ENCODE measurements at regions not wholly inside any gene's neighbourhood (a gene's known extent, or its start where the extent isn't known, plus 50 kb on each side); places are given as distances from the start of the nearest gene placed in this dataset.

- TF ChIP-seq USF2 (IDR thresholded peaks at IDR 0.05; ENCODE audit: borderline replicate concordance, low read depth, low read length): no peak
- TF ChIP-seq POLR2AphosphoS5 (IDR thresholded peaks at IDR 0.05; ENCODE audit: low read depth, low read length): no peak
- TF ChIP-seq RAD21 (IDR thresholded peaks at IDR 0.05; ENCODE audit: low read length): no peak
These were observed 105.3 kb upstream of the ITGA6 start for GRCh38 chr2:172322049-172322448.
